Stimulated activated naive B cell treated with anti-CD40 and anti-IgM and Interleukin-4, amounts not matched to agents 10 μg/mL and 1 μg/mL and 100 μg/mL, for 72 hours (primary cell): ENCODE measurements at regions not wholly inside any gene's neighbourhood (a gene's known extent, or its start where the extent isn't known, plus 50 kb on each side); places are given as distances from the start of the nearest gene placed in this dataset.
"Not testable (repeated sequence)": the region's sequence is repeated elsewhere in the genome, so short reads cannot be mapped to it uniquely, and the experiment has no call there.

Source experiments
- ATAC-seq, 2 donors: fragments of 150-1000 bp; cut with Tn5 transposase; replicated peaks; 2 replicates each; pipeline ENCODE4 v1.10.0; 2021; ENCODE audit warnings: moderate library complexity in 1 of 2
- DNase-seq: peaks from one replicate; pipeline ENCODE4 v3.0.0; 2021
- H3K27ac Mint-ChIP-seq: one replicate; pipeline ENCODE4 v1.8.0; 2022; ENCODE audit warnings: mild to moderate bottlenecking, mixed read lengths
- H3K27me3 Mint-ChIP-seq, 2 donors: one replicate each; pipeline ENCODE4 v1.8.0; 2022; ENCODE audit warnings: mixed read lengths in 2 of 2
- H3K36me3 Mint-ChIP-seq, 2 donors: one replicate each; pipeline ENCODE4 v1.8.0; 2022; ENCODE audit warnings: mixed read lengths in 2 of 2, mild to moderate bottlenecking in 1 of 2
- H3K4me1 Mint-ChIP-seq, 2 donors: one replicate each; pipeline ENCODE4 v1.8.0; 2022; ENCODE audit warnings: mixed read lengths in 2 of 2, mild to moderate bottlenecking in 1 of 2
- H3K4me3 Mint-ChIP-seq, 2 donors: one replicate each; pipeline ENCODE4 v1.8.0; 2022; ENCODE audit warnings: mild to moderate bottlenecking in 2 of 2, mixed read lengths in 2 of 2, moderate library complexity in 1 of 2
- H3K9me3 Mint-ChIP-seq, 2 donors: one replicate each; pipeline ENCODE4 v1.8.0; 2022; ENCODE audit warnings: mixed read lengths in 2 of 2, mild to moderate bottlenecking in 1 of 2

DNA sequence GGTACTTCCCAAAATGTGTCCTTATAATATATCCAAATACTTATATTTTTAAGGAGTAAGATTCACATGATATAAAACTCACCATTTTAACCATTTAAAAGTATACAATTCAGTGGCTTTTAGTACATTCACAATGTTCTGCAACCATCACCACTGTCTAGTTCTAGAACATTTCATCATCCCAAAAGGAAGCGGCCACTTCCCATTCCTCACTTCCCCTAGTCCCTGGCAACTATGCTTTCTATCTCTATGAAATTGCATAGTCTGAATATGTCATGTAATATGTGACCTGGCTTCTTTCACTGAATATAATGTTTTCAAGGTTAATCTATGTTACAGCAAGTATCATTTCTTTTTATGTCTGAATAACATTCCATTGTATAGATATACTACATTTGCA is 615.1 kb upstream of the SGCD start:
- ATAC-seq: no peak
- Mint-ChIP-seq H3K4me1 (no peaks in the 10 kb centered on the region), H3K27me3 (no peaks in the 10 kb centered on the region)

DNA sequence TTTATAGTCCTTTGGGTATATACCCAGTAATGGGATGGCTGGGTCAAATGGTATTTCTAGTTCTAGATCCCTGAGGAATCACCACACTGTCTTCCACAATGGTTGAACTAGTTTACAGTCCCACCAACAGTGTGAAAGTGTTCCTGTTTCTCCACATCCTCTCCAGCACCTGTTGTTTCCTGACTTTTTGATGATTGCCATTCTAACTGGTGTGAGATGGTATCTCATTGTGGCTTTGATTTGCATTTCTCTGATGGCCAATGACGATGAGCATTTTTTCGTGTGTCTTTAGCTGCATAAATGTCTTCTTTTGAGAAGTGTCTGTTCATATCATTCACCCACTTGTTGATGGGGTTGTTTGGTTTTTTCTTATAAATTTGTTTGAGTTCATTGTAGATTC is 612.5 kb upstream of the SGCD start:
- not testable (repeated sequence) for DNase-seq, H3K9me3 Mint-ChIP-seq, H3K4me1 Mint-ChIP-seq, H3K27me3 Mint-ChIP-seq, H3K4me3 Mint-ChIP-seq, H3K36me3 Mint-ChIP-seq, ATAC-seq, H3K27ac Mint-ChIP-seq

More for the DNA sequence above, 615.1 kb upstream of the SGCD start:
- no peak overlapping the region for H3K27ac Mint-ChIP-seq
- DNase-seq: no peak
- no peaks in the 10 kb centered on the region for H3K36me3 Mint-ChIP-seq
- H3K9me3 Mint-ChIP-seq: peaks cover 3 to 9% of the 10 kb centered on the region in 2 donors
- no peak overlapping the region for H3K4me3 Mint-ChIP-seq

DNA sequence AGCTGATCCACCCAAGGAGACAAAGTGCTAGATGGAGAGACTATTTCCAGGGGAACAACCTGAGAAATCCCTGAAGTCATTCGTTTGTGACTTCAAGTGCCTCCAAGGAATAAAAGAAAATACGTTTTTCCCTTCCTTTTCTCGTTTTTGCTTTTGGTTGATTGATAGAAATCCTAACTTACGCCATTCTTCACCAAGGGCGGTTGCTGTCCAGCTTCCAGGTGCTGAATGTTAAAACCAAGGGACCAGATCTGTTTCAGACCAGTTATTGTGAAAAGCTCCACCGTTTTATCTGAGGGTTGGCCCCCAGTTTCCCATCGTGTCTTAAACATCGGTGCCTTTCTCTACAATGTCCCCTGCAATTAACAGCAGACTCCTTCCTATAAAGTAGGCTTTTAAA is 600.7 kb upstream of the SGCD start:
- ATAC-seq (no peak), DNase-seq (no peak)
- Mint-ChIP-seq H3K9me3 (no peaks in the 10 kb centered on the region), H3K4me3 (no peak overlapping the region), H3K4me1 (no peaks in the 10 kb centered on the region), H3K27ac (no peak overlapping the region), H3K27me3 (peaks cover 40 to 53% of the 10 kb centered on the region in 2 donors), H3K36me3 (no peaks in the 10 kb centered on the region)

DNA sequence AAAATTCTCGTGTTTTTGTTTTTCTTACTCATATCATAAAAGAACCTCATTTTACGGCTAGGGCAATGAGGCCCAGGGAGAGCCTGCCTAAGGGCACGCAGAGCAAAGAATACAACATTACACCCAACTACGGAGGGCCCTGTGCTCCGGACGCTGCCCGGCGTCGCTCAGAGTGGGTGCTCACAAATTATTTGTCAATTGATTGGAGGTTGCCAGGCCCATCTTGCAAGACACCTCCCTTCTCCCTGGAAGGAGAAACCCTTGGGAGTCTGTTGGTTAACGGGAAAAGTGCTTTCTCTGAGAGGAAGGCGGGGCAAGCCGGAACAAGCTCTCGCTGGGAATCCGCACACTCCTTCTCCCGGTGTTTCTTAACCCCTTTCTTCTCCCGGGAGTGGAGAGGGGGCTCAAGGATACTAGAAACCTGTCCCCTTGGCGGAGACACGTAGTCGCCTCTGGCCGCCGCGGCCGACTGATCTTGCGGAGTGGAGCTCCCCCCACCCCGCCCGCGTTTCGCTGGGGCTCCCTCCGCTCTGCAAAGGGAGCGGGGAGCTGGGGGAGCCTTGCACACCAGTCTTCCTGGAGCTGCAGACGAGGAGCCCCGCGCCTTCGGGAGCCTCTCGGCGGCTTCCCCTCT is 599.3 kb upstream of the SGCD start:
- Mint-ChIP-seq H3K27me3 (peaks cover 50 to 61% of the 10 kb centered on the region in 2 donors), H3K4me1 (no peaks in the 10 kb centered on the region), H3K4me3 (no peak overlapping the region), H3K9me3 (no peaks in the 10 kb centered on the region), H3K36me3 (no peaks in the 10 kb centered on the region), H3K27ac (no peak overlapping the region)
- no peak for ATAC-seq
- DNase-seq: no peak

DNA sequence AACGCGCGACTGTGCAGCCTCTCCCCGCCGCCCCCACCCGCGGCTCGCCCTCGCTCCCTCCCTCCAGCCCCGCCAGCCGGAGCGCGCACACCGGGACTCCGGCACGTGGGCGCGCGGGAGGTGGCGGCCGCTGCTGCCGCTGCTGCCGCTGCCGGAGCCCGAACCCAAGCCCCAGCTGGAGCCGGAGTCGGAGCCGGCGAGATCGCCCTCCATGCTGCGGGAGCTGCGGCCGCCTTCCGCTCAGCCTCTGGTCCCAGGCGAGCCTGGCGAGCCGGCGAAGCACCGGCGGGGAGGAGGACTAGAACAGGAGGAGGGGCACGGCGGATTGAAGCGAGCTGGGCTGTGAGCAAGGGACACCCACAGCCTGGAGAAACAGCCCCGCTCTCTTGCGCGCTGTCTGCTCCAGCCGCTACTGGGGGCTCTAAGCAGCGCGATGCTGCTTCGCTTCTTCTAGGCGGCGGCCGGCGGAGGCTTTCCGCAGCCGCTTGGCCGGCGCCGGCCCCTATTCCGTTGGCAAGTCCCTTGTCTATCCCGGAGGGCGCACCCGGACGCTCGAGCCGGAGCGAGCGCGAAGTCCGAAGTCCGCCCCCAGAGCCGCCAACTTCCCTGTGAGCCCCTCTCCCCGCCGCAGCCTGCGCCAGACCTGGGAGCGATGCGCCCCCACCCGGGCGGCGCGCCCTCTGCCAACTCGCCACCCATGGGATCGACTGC is 598.7 kb upstream of the SGCD start:
- Mint-ChIP-seq H3K9me3 (no peaks in the 10 kb centered on the region), H3K27me3 (peaks cover 51 to 67% of the 10 kb centered on the region in 2 donors), H3K36me3 (no peaks in the 10 kb centered on the region), H3K4me3 (no peak overlapping the region), H3K4me1 (no peaks in the 10 kb centered on the region), H3K27ac (no peak overlapping the region)
- ATAC-seq (no peak), DNase-seq (no peak)

DNA sequence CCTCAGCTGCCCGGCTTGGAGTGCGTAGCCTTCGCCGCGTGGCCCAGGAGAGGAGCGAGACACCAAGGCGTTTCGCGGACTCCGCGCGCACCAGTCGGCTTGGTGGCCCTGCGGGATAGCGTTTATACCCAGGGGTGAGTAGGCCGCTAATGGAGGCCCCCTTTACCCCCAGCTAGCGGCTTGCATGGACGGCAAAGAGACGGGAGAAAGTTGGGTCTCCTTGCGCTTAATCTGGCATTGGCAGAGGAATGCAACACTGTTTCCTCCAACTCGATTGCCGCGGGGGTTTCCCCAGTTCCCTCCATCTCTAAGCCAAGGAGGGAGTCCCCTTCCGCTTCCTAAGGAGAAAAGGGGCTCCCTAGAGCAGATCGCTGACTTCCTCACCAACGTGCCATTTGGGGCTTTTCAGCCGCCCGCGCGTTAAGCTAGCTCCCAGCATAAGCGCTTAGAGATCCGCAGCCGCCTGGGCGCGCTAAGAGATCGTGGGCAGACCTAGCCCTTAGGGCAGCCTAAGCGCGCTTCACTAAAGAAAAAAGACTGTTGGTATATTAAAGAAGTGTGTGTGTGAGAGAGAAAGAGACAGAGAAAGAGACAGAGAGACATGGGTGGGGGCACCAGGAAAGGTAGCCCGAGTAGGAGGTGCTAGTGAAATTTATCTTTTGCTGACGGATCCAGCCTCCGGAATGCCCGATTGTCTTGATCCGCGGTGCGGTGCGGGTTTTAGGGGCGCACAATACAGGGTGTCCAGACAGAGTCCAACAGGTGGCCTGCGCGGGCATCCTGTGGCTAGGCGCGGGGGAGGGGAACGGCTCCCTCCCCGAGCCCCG is 597.9 kb upstream of the SGCD start:
- Mint-ChIP-seq H3K4me1 (no peaks in the 10 kb centered on the region), H3K4me3 (no peak overlapping the region), H3K9me3 (no peaks in the 10 kb centered on the region), H3K36me3 (no peaks in the 10 kb centered on the region), H3K27me3 (peaks cover 51 to 67% of the 10 kb centered on the region in 2 donors), H3K27ac (no peak overlapping the region)
- ATAC-seq: no peak
- no peak for DNase-seq

DNA sequence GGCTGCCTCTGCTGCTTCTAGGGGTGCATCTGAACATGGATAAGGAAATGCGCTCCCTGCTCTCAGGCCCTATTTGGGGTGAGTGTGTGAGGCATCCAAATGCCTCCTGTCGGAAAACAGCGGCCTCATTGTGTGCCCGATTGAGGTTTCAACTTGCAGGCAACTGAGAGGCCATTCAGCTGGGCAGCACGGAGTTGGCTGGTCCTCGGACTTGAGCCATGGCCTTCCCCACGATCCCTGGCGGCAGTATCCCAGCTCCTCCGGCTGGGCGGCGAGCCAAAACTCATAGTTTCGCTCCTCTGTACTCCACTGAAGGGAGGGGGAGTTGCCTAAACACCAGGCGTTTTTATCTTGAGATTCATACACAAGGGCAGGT is 597.3 kb upstream of the SGCD start:
- Mint-ChIP-seq H3K9me3 (no peaks in the 10 kb centered on the region), H3K36me3 (no peaks in the 10 kb centered on the region), H3K4me1 (no peaks in the 10 kb centered on the region), H3K4me3 (no peak overlapping the region), H3K27me3 (peaks cover 51 to 67% of the 10 kb centered on the region in 2 donors), H3K27ac (no peak overlapping the region)
- DNase-seq (no peak), ATAC-seq (no peak)

DNA sequence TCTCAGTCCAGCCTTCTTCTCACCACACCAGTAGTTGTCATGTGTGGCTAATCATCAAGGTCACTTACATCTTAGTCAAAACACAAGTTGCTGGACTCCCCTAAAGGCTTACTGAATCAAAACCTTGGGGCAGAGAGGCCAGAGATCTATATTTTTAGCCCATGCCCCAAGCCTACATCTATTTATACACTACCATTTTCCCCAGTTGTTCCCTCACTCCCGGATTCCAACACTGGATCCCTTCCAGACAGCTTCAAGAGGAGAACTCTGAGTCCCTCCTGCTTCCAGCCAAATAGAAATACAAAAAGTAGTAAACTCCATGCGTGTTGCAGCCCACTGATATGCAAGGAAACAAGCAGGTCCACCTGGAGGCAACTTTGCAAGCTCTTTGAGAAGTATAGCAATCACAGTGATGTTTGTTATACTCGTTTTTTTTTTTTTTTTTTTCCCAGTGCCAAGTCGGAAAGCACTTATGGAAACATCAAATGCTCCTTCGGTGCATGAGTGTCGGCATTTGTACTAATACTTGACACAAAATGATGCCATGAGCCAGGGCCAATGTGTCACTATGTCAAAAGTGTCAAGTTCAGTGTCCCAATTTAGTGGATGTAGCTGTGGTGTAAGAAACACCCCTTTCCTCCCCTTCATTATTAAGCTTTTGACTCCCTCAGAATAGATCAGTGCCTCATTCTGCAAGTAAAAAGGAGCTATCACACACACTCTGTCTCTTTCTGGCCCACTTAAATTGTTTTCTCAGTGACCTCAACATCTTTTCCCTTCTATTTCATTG is 594.2 kb upstream of the SGCD start:
- Mint-ChIP-seq H3K27ac (no peak overlapping the region), H3K4me1 (no peaks in the 10 kb centered on the region), H3K36me3 (no peaks in the 10 kb centered on the region), H3K4me3 (no peak overlapping the region), H3K27me3 (peaks cover 33 to 48% of the 10 kb centered on the region in 2 donors), H3K9me3 (no peaks in the 10 kb centered on the region)
- DNase-seq: no peak
- no peak for ATAC-seq

DNA sequence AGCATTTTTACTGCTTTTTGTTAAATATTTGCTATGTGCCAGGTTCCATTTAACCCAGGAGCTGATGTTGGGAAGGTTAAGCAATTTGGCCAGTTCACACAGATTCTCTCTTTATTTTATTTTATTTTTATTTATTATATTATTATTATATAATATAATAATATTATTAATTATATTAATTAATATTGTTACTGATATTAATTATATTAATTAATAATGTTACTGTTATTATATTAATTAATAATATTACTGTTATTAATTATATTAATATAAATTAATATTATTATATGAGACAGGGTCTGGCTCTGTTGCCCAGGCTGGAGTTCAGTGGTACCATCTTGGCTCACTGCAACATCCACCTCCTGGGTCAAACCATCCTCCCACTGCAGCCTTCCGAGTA is 593.0 kb upstream of the SGCD start:
- Mint-ChIP-seq H3K36me3 (no peaks in the 10 kb centered on the region), H3K27ac (no peak overlapping the region), H3K4me3 (no peak overlapping the region), H3K27me3 (peaks cover 37% of the 10 kb centered on the region in 2 donors), H3K9me3 (peaks cover 0 to 4% of the 10 kb centered on the region in 2 donors), H3K4me1 (no peaks in the 10 kb centered on the region)
- ATAC-seq (no peak), DNase-seq (no peak)

DNA sequence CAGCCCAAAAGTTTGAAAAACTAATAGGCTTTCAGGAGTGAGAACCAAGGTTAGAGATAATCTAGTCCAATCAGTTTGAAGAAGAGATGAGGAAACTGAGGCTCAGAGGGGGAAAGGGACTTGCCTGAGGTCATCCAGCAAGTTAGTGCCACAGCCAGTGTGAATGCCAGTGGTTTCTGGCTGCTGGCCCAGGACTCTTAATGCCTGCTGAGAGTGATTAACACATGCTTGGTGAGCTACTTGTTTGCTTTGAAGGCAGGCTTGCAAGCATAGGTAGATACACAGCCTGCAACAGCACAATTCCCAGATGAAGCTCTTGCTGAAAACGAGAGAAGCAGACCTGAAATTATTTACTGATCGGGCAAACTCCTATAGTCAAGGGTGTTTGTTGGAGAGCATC is 591.6 kb upstream of the SGCD start:
- no peak for ATAC-seq
- H3K36me3 Mint-ChIP-seq: no peaks in the 10 kb centered on the region
- DNase-seq: no peak
- peaks cover 22 to 24% of the 10 kb centered on the region in 2 donors for H3K27me3 Mint-ChIP-seq
- peaks cover 0 to 4% of the 10 kb centered on the region in 2 donors for H3K9me3 Mint-ChIP-seq
- no peaks in the 10 kb centered on the region for H3K4me1 Mint-ChIP-seq
- no peak overlapping the region for H3K4me3 Mint-ChIP-seq
- no peak overlapping the region for H3K27ac Mint-ChIP-seq

DNA sequence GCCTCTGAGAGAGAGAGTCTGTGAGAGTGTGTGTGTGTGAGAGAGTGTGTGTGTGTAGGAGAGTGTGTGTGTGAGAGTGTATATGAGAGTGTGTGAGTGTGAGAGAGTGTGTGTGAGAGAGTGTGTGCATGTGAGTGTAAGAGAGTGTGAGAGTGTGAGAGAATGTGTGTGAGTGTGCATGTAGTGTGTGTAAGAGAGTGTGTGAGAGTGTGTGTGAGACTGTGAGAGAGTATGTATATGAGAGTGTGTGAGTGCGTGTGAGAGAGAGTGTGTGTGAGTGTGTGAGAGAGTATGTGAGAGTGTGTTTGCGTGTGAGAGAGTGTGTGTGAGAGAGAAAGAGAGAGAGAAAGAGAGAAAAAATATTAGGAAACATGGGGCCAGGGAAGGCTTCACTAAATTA is 588.3 kb upstream of the SGCD start:
- peaks cover 0 to 4% of the 10 kb centered on the region in 2 donors for H3K27me3 Mint-ChIP-seq
- DNase-seq: no peak
- H3K4me3 Mint-ChIP-seq: no peak overlapping the region
- H3K4me1 Mint-ChIP-seq: no peaks in the 10 kb centered on the region
- no peaks in the 10 kb centered on the region for H3K36me3 Mint-ChIP-seq
- H3K27ac Mint-ChIP-seq: no peak overlapping the region
- H3K9me3 Mint-ChIP-seq: peaks cover 0 to 4% of the 10 kb centered on the region in 2 donors
- no peak for ATAC-seq

DNA sequence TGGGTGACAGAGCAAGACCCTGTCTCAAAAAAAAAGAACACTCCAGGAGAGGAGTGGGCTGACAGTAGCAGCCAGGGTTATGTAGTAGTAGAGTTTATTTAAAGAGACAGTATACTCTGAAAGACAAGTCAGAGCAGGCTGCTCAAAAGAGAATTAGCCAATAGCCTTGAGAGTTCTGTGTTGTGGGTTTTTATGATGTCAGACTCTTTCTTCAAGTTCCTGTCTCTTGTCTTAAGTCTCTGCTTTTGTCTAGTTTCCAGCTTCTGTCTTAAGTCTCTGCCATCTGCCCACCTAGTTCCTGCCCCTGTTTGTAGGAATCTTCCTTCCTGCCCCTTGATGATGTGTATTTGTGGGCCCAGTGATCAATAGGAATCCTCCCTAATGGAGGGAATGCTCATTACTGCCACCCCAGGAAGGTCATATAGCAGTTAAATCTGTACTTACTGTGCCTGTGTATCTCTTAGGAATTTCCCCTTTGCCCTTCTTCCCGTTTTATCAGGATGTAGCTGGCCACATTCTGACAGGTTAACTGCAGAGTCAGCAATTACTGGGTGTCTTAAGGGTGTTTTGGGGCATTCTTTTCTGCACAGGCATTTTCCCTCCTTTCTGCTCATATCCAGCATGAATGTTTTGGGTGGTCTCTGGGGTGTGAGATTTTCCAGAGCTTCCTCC is 580.5 kb upstream of the SGCD start:
- ATAC-seq (peak in 1 of 2 donors; percentile 51), DNase-seq (no peak)
- Mint-ChIP-seq H3K27me3 (no peaks in the 10 kb centered on the region), H3K4me3 (no peak overlapping the region), H3K27ac (no peak overlapping the region), H3K4me1 (no peaks in the 10 kb centered on the region), H3K9me3 (peaks cover 3 to 4% of the 10 kb centered on the region in 2 donors), H3K36me3 (no peaks in the 10 kb centered on the region)

DNA sequence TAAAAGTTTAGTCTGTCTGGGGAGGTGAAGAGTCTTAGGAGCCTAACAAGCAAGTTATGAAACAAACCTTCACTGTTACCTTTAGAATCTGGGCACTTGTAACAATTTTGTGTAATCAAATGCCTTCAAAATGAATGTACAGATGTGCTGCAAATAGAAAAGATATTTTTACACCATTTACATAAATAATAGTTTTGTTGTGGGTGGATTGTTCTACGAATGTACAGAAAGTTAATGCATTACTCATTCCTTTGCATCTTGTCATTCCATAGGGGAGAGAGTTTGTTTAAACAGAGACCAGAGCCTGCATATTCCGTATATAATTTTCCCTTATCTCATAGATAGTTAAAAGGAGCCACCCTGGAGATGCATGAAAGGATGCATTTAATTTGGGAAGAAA is 576.9 kb upstream of the SGCD start:
- Mint-ChIP-seq H3K4me3 (no peak overlapping the region), H3K27ac (no peak overlapping the region), H3K9me3 (peaks cover 0 to 4% of the 10 kb centered on the region in 2 donors), H3K4me1 (no peaks in the 10 kb centered on the region), H3K36me3 (no peaks in the 10 kb centered on the region), H3K27me3 (no peaks in the 10 kb centered on the region)
- DNase-seq (no peak), ATAC-seq (no peak)

DNA sequence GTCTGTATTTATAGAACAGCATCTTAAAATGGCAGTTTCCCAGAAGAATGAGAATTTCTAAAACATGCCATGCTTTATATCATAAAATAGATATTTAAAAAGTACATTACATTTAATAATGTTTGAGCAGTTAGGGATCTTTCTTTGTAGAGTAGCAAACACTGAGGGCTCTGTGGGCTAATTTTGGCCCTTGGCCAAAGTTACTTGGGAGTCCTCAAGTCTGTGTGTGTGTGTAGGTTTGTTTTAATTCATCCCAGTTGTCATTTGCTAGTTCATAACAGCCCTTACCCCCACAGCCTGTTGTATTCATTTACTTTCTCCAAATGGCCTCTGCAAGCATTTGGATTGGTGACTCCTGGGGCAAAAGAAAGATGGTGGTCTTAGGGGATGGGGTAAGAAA is 576.4 kb upstream of the SGCD start:
- Mint-ChIP-seq H3K9me3 (peaks cover 0 to 4% of the 10 kb centered on the region in 2 donors), H3K27me3 (no peaks in the 10 kb centered on the region), H3K27ac (no peak overlapping the region), H3K36me3 (no peaks in the 10 kb centered on the region), H3K4me3 (no peak overlapping the region), H3K4me1 (no peaks in the 10 kb centered on the region)
- ATAC-seq (no peak), DNase-seq (no peak)
